ENCODE measurements at regions not wholly inside any gene's neighbourhood (a gene's known extent, or its start where the extent isn't known, plus 50 kb on each side); places are given as distances from the start of the nearest gene placed in this dataset.

GRCh38 chr11:106594751-106595351, 423.4 kb downstream of the GUCY1A2 start:
- Histone ChIP-seq H3K36me3 (no peaks in the 10 kb centered on the region), H3K27me3 (no peaks in the 10 kb centered on the region), H3K9me3 (peaks cover 0 to 10% (median 0%) of the 10 kb centered on the region in 11 donors), H3K27ac (no peak overlapping the region), H3K4me1 (no peaks in the 10 kb centered on the region), H3K4me3 (no peak overlapping the region)
- 73 to 75% methylated on average over 6 of the region's 6 CpGs for WGBS, 2 donors
- ATAC-seq (no peak), DNase-seq (no peak)
- no peak for TF ChIP-seq CTCF (IDR thresholded peaks at IDR 0.05)
- intact Hi-C loops (cut with DNase I): no loop called here

- ATAC-seq: no peak
These were observed 416.5 kb downstream of the GUCY1A2 start for GRCh38 chr11:106601684-106602297.

GRCh38 chr11:106608677-106609076, 409.6 kb downstream of the GUCY1A2 start:
- no peak for ATAC-seq
- H3K4me1 ChIP-seq: no peaks in the 10 kb centered on the region
- 86 to 88% methylated on average over 3 of the region's 3 CpGs for WGBS, 2 donors
- intact Hi-C loops (cut with DNase I): no loop called here
- no peak for DNase-seq
- H3K36me3 ChIP-seq: no peaks in the 10 kb centered on the region
- no peak overlapping the region for H3K4me3 ChIP-seq
- no peak overlapping the region for H3K27ac ChIP-seq
- TF ChIP-seq CTCF (IDR thresholded peaks at IDR 0.05): no peak
- no peaks in the 10 kb centered on the region for H3K9me3 ChIP-seq
- H3K27me3 ChIP-seq: no peaks in the 10 kb centered on the region

More at GRCh38 chr11:106601684-106602297, 416.5 kb downstream of the GUCY1A2 start:
- no peak overlapping the region for H3K27ac ChIP-seq
- TF ChIP-seq CTCF (IDR thresholded peaks at IDR 0.05): no peak
- H3K4me1 ChIP-seq: no peaks in the 10 kb centered on the region
- intact Hi-C loops (cut with DNase I): no loop called here
- peaks cover 0 to 6% (median 0%) of the 10 kb centered on the region in 11 donors for H3K9me3 ChIP-seq
- H3K4me3 ChIP-seq: no peak overlapping the region
- H3K27me3 ChIP-seq: no peaks in the 10 kb centered on the region
- H3K36me3 ChIP-seq: no peaks in the 10 kb centered on the region
- DNase-seq: no peak
- 83 to 84% methylated on average over 3 of the region's 3 CpGs for WGBS, 2 donors

- H3K27me3 ChIP-seq: no peaks in the 10 kb centered on the region
- intact Hi-C loops (cut with DNase I): no loop called here
- H3K27ac ChIP-seq: no peak overlapping the region
- 73 to 80% methylated on average over 3 of the region's 3 CpGs for WGBS, 2 donors
- no peak overlapping the region for H3K4me3 ChIP-seq
- no peaks in the 10 kb centered on the region for H3K4me1 ChIP-seq
- H3K9me3 ChIP-seq: no peaks in the 10 kb centered on the region
- ATAC-seq: no peak
- no peaks in the 10 kb centered on the region for H3K36me3 ChIP-seq
- no peak for DNase-seq
- TF ChIP-seq CTCF (IDR thresholded peaks at IDR 0.05): no peak
These were observed 404.0 kb downstream of the GUCY1A2 start for GRCh38 chr11:106614262-106614661.
